GM13977 (cell line): ENCODE measurements at regions not wholly inside any gene's neighbourhood (a gene's known extent, or its start where the extent isn't known, plus 50 kb on each side); places are given as distances from the start of the nearest gene placed in this dataset.
"Not testable (repeated sequence)": the region's sequence is repeated elsewhere in the genome, so short reads cannot be mapped to it uniquely, and the experiment has no call there.

Experiments
- DNase-seq: peaks from one replicate; pipeline ENCODE4 v3.0.0; 2012; ENCODE audit warnings: low spot score
- in situ Hi-C: fragments of 300-500 bp; cut with MboI; formaldehyde crosslinking; loops from one replicate; pipeline ENCODE4 v1.12.0; 2022; ENCODE audit warnings: low sequenced_read_pairs, low pct_unique_long_range_greater_than_20kb, mixed read lengths, inconsistent platforms; ENCODE audit not compliant: unreplicated experiment
- TF ChIP-seq, protein P1 (sequence below): IDR thresholded peaks from 2 replicates; pipeline ENCODE4 v1.5.1; 2012; ENCODE audit warnings: mild to moderate bottlenecking, control low read depth; ENCODE audit not compliant: insufficient read depth; ENCODE audit errors: extremely low read depth, missing control alignments

DNA sequence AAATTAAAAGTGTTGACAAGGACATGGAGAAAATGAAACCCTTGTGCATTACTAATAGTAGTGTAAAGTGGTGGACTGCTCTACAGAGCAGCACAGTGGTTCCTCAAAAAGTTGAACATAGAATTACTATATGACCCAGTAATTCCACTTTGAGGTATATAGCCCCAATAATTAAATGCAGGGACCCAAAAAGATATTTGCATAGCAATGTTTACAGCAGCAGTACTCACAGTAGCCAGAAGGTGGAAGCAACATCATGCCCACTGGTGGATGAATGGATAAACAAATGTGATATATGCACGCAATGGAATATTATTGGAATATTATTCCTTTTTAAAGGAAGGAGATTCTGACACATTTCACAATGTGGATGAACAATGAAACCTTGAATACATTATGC lies 121.3 kb downstream of the POTEH start:
- TF ChIP-seq, protein P1, sequence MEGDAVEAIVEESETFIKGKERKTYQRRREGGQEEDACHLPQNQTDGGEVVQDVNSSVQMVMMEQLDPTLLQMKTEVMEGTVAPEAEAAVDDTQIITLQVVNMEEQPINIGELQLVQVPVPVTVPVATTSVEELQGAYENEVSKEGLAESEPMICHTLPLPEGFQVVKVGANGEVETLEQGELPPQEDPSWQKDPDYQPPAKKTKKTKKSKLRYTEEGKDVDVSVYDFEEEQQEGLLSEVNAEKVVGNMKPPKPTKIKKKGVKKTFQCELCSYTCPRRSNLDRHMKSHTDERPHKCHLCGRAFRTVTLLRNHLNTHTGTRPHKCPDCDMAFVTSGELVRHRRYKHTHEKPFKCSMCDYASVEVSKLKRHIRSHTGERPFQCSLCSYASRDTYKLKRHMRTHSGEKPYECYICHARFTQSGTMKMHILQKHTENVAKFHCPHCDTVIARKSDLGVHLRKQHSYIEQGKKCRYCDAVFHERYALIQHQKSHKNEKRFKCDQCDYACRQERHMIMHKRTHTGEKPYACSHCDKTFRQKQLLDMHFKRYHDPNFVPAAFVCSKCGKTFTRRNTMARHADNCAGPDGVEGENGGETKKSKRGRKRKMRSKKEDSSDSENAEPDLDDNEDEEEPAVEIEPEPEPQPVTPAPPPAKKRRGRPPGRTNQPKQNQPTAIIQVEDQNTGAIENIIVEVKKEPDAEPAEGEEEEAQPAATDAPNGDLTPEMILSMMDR = peak; percentile 9
- in situ Hi-C loops, DNase-seq: not testable (repeated sequence)

- in situ Hi-C loops, DNase-seq: not testable (repeated sequence)
Measured at GRCh38 chr22:15815783-15816182, 126.0 kb downstream of the POTEH start.

- DNase-seq, in situ Hi-C loops: not testable (repeated sequence)
Measured at GRCh38 chr22:15816470-15816869, 126.6 kb downstream of the POTEH start.

DNA sequence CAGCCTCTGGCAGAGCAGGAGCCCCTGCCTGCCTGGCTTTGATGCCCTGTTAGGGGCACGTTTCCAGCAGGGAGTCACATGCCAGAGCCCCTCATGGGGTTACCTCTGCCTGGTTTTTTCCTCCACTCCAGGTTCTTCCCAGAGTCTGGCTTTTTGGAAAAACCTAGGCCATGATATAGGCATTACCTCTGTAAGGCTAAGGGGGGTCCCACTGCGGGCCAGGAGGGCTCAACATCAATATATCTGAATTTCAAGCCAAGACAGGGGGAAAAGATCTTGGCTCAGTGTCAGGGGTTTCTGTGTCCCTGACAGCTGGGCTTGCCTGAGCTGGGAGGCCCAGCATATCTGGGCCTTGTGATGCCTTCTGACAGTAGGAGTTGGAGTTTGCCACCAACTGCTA lies 127.4 kb downstream of the POTEH start:
- DNase-seq, in situ Hi-C loops: not testable (repeated sequence)

GRCh38 chr22:15819886-15820285 lies 130.1 kb downstream of the POTEH start:
- DNase-seq, in situ Hi-C loops: not testable (repeated sequence)

DNA sequence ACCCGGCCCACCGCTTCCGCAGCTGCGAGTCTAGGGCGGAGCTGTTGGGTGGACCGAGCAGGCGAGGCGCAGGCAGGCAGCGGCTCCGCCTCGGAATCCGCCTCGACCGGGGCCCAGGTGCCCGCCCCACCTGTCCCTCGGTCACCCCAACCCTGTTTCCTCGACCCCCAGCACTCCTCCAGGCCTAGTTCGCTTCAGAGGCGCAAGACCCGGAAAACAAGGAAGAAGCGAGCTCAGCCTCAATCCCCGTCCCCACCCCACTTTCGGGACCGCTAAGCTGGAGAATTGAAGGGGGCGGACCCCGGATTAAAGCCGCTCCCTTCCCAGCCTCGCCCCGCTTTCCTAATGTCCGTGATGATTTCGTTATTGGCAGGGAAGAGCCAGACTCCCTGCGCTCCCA lies 131.3 kb downstream of the POTEH start:
- in situ Hi-C loops = not testable (repeated sequence)

DNA sequence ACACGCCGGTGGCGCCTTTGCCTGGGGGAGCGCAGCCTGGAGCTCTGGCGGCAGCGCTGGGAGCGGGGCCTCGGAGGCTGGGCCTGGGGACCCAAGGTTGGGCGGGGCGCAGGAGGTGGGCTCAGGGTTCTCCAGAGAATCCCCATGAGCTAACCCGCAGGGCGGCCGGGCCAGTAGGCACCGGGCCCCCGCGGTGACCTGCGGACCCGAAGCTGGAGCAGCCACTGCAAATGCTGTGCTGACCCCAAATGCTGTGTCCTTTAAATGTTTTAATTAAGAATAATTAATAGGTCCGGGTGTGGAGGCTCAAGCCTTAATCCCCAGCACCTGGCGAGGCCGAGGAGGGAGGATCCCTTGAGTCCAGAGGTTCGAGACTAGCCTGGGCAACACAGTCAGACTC lies 132.2 kb downstream of the POTEH start:
- in situ Hi-C loops, DNase-seq: not testable (repeated sequence)

More for the DNA sequence above, 131.3 kb downstream of the POTEH start:
- DNase-seq = not testable (repeated sequence)

GRCh38 chr22:15823178-15823577 lies 133.4 kb downstream of the POTEH start:
- in situ Hi-C loops = not testable (repeated sequence)

GRCh38 chr22:15832235-15832634 lies 142.4 kb downstream of the POTEH start:
- in situ Hi-C loops, DNase-seq: not testable (repeated sequence)

More at GRCh38 chr22:15823178-15823577, 133.4 kb downstream of the POTEH start:
- DNase-seq = not testable (repeated sequence)

DNA sequence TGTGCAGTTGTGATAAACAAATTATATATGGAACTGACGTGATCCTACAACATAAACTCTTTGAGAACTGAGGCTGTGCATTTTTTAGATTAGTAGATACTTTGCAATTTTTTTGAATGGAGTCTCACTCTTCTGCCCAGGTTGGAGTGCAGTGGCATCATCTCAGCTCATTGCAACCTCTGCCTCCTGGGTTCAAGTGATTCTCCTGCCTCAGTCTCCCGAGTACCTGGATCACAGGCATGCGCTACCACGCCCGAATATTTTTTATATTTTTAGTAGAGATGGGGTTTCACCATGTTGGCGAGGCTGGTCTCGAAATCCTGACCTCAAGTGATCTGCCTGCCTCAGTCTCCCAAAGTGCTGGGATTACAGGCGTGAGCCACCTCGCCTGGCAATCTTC lies 145.9 kb downstream of the POTEH start:
- in situ Hi-C loops, DNase-seq: not testable (repeated sequence)

- in situ Hi-C loops = not testable (repeated sequence)
Measured at GRCh38 chr22:15849772-15850171, 159.9 kb downstream of the POTEH start.

GRCh38 chr22:15853716-15854373 lies 164.0 kb downstream of the POTEH start:
- in situ Hi-C loops, DNase-seq: not testable (repeated sequence)

More at GRCh38 chr22:15849772-15850171, 159.9 kb downstream of the POTEH start:
- DNase-seq = not testable (repeated sequence)

DNA sequence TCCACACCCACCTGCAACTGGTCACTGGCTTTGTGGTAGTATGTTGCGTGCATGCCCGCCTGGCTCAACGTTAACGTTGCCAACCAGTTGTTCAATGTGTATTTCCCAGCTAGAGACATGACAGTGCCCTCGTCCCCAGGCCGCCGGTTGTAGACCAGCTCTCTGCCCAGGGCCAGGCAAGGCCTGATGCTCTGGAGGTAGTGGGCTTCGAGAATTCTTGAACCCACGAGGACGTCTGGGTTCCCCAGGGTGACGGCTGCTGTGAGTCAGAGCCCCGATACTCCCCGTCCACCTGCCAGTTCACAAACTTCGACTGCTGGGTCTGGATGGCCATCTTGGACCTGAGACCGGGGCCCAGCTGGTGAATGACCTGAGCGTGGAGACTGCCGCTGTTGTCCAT lies 164.6 kb downstream of the POTEH start:
- in situ Hi-C loops, DNase-seq: not testable (repeated sequence)

DNA sequence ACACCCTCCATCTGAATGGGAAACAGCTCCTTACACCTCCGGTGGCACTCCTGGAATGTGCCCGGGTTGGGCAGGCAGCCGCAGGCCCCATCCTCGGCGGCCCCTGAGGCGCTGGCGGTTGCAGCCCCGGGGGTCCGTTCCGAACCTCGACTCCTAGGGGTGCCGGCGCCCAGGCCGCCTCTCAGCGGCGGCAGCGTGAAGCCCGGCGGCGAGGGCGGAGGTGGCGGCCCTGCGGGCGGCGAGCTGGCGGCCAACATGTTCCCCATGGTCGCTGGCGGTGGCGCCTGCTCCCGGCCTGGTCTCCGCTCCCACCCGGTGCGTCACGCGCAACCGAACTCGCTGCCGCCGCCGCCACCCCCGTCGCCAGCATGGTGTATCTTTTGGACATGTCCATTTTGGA lies 165.2 kb downstream of the POTEH start:
- in situ Hi-C loops, DNase-seq: not testable (repeated sequence)

DNA sequence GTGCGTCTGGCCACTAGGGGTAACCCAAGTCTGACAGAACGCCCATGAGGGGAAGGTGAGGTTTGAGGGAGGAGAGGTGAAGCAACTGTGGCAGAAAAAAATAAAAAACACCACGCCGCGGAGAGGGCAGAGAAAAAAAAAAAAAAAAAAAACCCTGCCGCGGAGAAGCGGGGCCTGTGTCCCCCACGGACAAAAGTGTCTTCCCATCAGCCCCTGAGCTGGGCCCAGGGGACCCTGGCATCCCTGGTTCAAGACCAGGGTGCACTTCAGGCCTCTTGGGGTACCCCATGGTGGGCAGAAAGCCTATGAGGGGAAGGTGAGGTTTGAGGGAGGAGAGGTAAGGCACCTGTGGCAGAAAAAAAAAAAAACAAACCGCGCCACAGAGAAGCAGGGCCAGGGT lies 191.1 kb downstream of the POTEH start:
- in situ Hi-C loops, DNase-seq: not testable (repeated sequence)

GRCh38 chr22:15904326-15904725 lies 214.5 kb downstream of the POTEH start:
- in situ Hi-C loops, DNase-seq: not testable (repeated sequence)

- in situ Hi-C loops, DNase-seq: not testable (repeated sequence)
Measured at GRCh38 chr22:15911704-15912103, 221.9 kb downstream of the POTEH start.

- DNase-seq, in situ Hi-C loops: not testable (repeated sequence)
Measured at GRCh38 chr22:15919120-15919519, 229.3 kb downstream of the POTEH start.
